ENCODE measurements at regions not wholly inside any gene's neighbourhood (a gene's known extent, or its start where the extent isn't known, plus 50 kb on each side); places are given as distances from the start of the nearest gene placed in this dataset.

DNA sequence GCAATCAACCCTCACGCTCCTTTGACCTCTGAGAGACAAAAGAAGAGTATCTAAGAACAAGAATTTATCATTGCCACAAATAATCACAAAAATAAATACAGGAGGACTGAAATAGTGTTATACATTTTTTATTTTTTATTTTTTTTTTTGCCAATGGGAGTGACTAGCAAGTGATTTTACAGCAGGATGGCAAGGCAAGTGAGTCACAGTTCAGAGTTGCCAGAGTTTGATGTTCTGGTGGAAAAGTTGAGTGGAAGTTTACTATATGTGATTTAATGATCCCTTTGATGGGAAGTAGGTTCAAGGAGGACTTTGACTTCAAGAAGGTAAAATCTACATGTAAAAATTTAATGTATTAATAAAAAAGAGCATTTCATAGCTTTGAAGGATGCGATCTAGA is 2691.4 kb downstream of the PCDH9 start:
- TF ChIP-seq, protein P1, sequence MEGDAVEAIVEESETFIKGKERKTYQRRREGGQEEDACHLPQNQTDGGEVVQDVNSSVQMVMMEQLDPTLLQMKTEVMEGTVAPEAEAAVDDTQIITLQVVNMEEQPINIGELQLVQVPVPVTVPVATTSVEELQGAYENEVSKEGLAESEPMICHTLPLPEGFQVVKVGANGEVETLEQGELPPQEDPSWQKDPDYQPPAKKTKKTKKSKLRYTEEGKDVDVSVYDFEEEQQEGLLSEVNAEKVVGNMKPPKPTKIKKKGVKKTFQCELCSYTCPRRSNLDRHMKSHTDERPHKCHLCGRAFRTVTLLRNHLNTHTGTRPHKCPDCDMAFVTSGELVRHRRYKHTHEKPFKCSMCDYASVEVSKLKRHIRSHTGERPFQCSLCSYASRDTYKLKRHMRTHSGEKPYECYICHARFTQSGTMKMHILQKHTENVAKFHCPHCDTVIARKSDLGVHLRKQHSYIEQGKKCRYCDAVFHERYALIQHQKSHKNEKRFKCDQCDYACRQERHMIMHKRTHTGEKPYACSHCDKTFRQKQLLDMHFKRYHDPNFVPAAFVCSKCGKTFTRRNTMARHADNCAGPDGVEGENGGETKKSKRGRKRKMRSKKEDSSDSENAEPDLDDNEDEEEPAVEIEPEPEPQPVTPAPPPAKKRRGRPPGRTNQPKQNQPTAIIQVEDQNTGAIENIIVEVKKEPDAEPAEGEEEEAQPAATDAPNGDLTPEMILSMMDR (IDR thresholded peaks at IDR 0.05) = no peak
- TF ChIP-seq POLR2A (IDR thresholded peaks at IDR 0.05) = no peak
